ELR (cell line): ENCODE measurements at regions not wholly inside any gene's neighbourhood (a gene's known extent, or its start where the extent isn't known, plus 50 kb on each side); places are given as distances from the start of the nearest gene placed in this dataset.
"Not testable (repeated sequence)": the region's sequence is repeated elsewhere in the genome, so short reads cannot be mapped to it uniquely, and the experiment has no call there.

ENCODE experiments used
- DNase-seq: peaks from one replicate; pipeline ENCODE4 v3.0.0-alpha.2; 2015; ENCODE audit warnings: low read depth

GRCh38 chr12:112711507-112711906 is 80.0 kb upstream of the RPH3A start:
- no peak for DNase-seq

- not testable (repeated sequence) for DNase-seq
Measured at GRCh38 chr12:112712751-112713150, 78.8 kb upstream of the RPH3A start.

- DNase-seq = no peak
Measured at GRCh38 chr12:112713471-112713870, 78.1 kb upstream of the RPH3A start.

- DNase-seq = peak; percentile 79
Measured at GRCh38 chr12:112714166-112714710, 77.3 kb upstream of the RPH3A start.

GRCh38 chr12:112716099-112717093 is 75.2 kb upstream of the RPH3A start:
- peak; percentile 37 for DNase-seq

GRCh38 chr12:112728864-112729263 is 62.7 kb upstream of the RPH3A start:
- no peak for DNase-seq

- DNase-seq = no peak
Measured at GRCh38 chr12:112734859-112735695, 56.5 kb upstream of the RPH3A start.

- no peak for DNase-seq
Measured at GRCh38 chr12:112738531-112738930, 53.0 kb upstream of the RPH3A start.

GRCh38 chr12:112740387-112740934 is 51.1 kb upstream of the RPH3A start:
- DNase-seq = no peak

GRCh38 chr12:112741106-112741505 is 50.4 kb upstream of the RPH3A start:
- DNase-seq = no peak
